AML-193 (cell line): ENCODE measurements at regions not wholly inside any gene's neighbourhood (a gene's known extent, or its start where the extent isn't known, plus 50 kb on each side); places are given as distances from the start of the nearest gene placed in this dataset.

ENCODE experiments used
- DNase-seq, 2 experiments: peaks; one replicate each; lab custom pipeline; 2025; lab: John Stamatoyannopoulos, UW

GRCh38 chr2:136375017-136375901 lies 257.3 kb upstream of the CXCR4 start:
- DNase-seq = no peak

- no peak for DNase-seq
Measured at GRCh38 chr2:136373841-136374240, 255.9 kb upstream of the CXCR4 start.

- no peak for DNase-seq
Measured at GRCh38 chr2:136373029-136373428, 255.1 kb upstream of the CXCR4 start.

- no peak for DNase-seq
Measured at GRCh38 chr2:136363900-136364299, 246.0 kb upstream of the CXCR4 start.

- DNase-seq = no peak
Measured at GRCh38 chr2:136363470-136363869, 245.5 kb upstream of the CXCR4 start.

- no peak for DNase-seq
Measured at GRCh38 chr2:136362676-136363390, 244.9 kb upstream of the CXCR4 start.

GRCh38 chr2:136361521-136361920 lies 243.6 kb upstream of the CXCR4 start:
- no peak for DNase-seq

- no peak for DNase-seq
Measured at GRCh38 chr2:136360790-136361189, 242.8 kb upstream of the CXCR4 start.

GRCh38 chr2:136359121-136359965 lies 241.4 kb upstream of the CXCR4 start:
- DNase-seq = no peak

GRCh38 chr2:136358576-136358975 lies 240.6 kb upstream of the CXCR4 start:
- no peak for DNase-seq

GRCh38 chr2:136357007-136357380 lies 239.0 kb upstream of the CXCR4 start:
- no peak for DNase-seq

GRCh38 chr2:136356125-136357006 lies 238.4 kb upstream of the CXCR4 start:
- DNase-seq = no peak

GRCh38 chr2:136351684-136352083 lies 233.7 kb upstream of the CXCR4 start:
- DNase-seq = no peak

- DNase-seq = no peak
Measured at GRCh38 chr2:136347981-136348380, 230.0 kb upstream of the CXCR4 start.

- DNase-seq = no peak
Measured at GRCh38 chr2:136344339-136344738, 226.4 kb upstream of the CXCR4 start.

GRCh38 chr2:136342138-136342537 lies 224.2 kb upstream of the CXCR4 start:
- no peak for DNase-seq

GRCh38 chr2:136334967-136335366 lies 217.0 kb upstream of the CXCR4 start:
- DNase-seq = peak; percentile 16 to 48

- DNase-seq = no peak
Measured at GRCh38 chr2:136332436-136333095, 214.6 kb upstream of the CXCR4 start.

- DNase-seq = peak; percentile 42 to 55
Measured at GRCh38 chr2:136331226-136331625, 213.3 kb upstream of the CXCR4 start.

GRCh38 chr2:136328207-136328795 lies 210.4 kb upstream of the CXCR4 start:
- DNase-seq = no peak
